GM13977 (cell line): ENCODE measurements at regions not wholly inside any gene's neighbourhood (a gene's known extent, or its start where the extent isn't known, plus 50 kb on each side); places are given as distances from the start of the nearest gene placed in this dataset.

ENCODE experiments used
- DNase-seq: peaks from one replicate; pipeline ENCODE4 v3.0.0; 2012; ENCODE audit warnings: low spot score
- in situ Hi-C: fragments of 300-500 bp; cut with MboI; formaldehyde crosslinking; loops from one replicate; pipeline ENCODE4 v1.12.0; 2022; ENCODE audit warnings: low sequenced_read_pairs, low pct_unique_long_range_greater_than_20kb, mixed read lengths, inconsistent platforms; ENCODE audit not compliant: unreplicated experiment
- TF ChIP-seq, protein P1 (sequence below): IDR thresholded peaks from 2 replicates; pipeline ENCODE4 v1.5.1; 2012; ENCODE audit warnings: mild to moderate bottlenecking, control low read depth; ENCODE audit not compliant: insufficient read depth; ENCODE audit errors: extremely low read depth, missing control alignments

DNA sequence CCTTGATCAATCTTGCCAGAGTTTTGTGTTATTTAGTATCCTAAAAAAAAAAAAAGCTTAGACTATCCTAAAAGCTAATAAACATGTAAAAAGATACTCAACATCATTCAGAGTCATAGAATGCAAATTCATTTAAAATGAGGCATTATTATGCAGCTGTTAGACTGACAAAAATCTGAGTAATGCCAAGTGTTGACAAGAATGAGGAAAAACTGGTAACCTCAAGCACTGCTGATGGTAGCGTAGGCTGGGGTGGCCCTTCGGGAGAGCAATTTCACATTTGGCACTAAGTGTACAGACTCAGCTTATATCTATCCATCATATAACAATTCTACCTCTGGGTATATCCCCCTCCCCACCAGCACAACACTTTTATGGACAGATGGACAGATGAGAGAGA lies 280.4 kb downstream of the RAP2B start:
- in situ Hi-C loops = no loop called here
- DNase-seq = no peak
- TF ChIP-seq, protein P1, sequence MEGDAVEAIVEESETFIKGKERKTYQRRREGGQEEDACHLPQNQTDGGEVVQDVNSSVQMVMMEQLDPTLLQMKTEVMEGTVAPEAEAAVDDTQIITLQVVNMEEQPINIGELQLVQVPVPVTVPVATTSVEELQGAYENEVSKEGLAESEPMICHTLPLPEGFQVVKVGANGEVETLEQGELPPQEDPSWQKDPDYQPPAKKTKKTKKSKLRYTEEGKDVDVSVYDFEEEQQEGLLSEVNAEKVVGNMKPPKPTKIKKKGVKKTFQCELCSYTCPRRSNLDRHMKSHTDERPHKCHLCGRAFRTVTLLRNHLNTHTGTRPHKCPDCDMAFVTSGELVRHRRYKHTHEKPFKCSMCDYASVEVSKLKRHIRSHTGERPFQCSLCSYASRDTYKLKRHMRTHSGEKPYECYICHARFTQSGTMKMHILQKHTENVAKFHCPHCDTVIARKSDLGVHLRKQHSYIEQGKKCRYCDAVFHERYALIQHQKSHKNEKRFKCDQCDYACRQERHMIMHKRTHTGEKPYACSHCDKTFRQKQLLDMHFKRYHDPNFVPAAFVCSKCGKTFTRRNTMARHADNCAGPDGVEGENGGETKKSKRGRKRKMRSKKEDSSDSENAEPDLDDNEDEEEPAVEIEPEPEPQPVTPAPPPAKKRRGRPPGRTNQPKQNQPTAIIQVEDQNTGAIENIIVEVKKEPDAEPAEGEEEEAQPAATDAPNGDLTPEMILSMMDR = no peak

DNA sequence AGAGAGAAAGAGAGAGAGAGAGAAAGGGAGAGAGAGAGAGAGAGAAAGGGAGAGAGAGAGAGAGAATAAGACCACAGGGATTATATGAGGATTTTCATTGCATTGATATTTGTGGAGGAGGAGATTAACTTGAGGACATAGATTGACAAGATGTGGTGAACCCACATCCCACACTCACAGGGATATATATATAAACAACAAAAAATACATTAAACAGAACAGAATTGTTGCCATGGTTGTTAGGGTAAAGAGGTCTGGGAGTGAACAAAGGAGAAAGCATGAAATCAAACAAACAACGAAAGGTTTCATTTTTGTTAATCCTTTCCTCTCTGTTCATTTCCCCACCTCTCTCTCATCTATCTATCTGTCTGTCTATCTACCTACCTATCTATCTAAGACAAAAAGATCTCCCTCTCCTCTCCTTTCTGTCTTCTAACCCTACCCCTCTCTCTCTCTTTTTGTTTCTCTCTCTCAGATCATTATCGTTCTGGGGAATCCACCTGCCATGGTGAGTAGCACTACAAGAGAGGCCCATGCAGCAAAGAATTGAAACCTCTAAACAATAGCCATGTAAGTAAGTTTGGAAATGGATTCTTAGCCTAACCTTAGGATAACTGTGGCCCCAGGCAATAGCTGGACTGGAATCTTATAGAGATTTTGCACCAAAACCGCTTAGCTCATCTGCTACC lies 280.9 kb downstream of the RAP2B start:
- DNase-seq = no peak
- in situ Hi-C loops = no loop called here

DNA sequence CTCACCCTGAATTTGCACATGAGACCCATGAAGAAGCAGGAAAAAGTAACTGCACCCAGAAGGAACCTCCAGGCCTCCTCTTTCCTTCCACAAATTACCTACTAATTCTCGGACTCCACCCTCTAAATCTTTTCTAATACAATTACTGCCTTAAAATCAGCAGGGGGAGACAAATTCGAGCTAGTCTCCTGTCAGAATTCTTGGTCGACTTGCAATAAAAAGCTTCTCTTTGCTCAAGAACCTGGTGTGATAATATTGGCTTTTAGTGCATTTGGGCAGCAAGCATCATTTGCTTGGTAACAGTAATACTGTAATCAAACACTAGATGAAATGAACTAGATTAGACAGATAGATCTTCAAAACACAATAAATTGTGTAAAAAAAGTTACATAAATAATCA lies 281.9 kb downstream of the RAP2B start:
- TF ChIP-seq, protein P1 = peak; percentile 16
- DNase-seq = no peak
- in situ Hi-C loops = no loop called here

More for the DNA sequence above, 280.9 kb downstream of the RAP2B start:
- TF ChIP-seq, protein P1 = no peak

DNA sequence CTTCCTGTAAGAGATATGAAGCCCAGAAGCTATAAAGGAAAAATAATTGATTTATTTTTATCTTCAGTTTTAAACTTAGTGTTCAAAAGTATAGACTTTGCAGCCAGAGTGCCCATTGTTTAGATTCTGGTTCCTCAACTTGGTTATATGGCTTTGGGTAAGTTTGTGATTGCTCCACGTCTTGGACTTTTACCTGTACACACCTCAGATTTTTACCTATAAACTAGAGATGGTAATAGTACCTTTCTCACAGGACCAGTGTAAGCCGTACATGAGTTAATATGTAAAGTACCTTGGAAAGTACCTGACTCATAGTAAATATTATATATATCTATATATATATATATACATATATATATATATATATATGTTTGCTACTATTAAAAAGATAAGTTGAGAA lies 283.8 kb downstream of the RAP2B start:
- TF ChIP-seq, protein P1 = no peak
- in situ Hi-C loops = no loop called here
- DNase-seq = no peak

DNA sequence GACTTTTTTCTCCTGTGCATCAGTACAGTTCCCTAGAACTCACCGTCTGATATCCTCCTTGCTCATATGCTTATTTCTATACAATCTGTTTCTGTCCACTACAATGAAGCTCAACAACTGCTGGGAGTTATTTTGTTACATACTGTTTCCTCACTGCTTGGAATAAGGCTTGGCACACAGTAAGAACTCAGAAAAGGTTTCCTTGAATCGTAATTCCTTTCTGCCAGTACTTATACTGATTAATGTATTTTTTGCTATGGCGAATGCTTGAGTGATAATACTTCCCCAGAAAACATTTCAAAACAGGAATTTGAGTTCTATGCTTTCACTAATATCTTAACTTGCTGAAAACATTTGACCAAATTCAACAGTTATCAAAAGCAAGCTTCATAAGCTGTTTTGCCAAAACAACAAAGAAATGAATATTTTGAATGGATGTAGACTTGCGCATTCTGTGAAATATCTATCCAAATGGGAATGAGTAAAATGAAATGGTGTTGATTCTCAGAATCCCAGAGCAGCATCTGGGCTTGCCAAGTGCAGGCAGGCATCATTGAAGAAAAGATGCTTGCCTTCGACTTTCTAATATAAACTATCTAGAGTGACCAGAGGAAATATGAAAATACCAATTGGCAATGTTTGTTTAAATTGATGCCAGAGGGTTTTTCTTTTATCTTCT lies 286.3 kb downstream of the RAP2B start:
- TF ChIP-seq, protein P1 = no peak
- in situ Hi-C loops = no loop called here
- no peak for DNase-seq

DNA sequence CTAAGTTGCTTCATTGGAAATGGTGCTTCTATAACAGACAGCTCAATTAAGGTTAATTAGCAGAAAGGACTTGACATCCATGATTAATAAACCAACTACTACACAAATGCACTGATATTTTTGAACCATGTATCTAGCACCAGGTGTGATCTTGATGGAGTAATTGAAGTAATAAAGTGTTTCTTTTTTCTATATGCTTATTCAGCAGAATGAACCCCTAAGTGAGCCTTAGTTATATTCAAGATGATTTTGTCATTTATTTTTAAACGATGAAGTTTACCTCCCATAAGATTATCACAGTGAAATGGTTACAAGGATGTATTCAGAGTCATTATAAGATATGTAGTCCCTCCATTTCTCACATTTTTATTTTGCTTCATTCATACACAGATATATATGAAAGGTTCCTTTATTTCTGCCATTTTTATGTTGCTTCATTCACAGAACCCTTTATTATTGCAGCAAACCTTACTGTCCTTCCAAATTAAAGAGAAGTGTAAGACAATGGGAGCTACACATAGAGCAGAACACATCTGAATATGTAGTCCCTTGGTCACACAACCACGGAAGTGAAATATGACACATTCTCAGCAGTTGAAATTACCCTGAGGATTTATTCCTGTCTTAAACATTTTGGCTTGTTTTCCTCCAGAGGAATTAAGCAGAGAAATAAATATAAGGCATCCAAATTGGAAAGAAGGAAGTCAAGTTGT lies 295.0 kb downstream of the RAP2B start:
- DNase-seq = no peak
- in situ Hi-C loops = no loop called here

More for the DNA sequence above, 295.0 kb downstream of the RAP2B start:
- TF ChIP-seq, protein P1 = no peak
